Stimulated activated CD4-positive, alpha-beta T cell treated with anti-CD3 and anti-CD28 coated beads, Interleukin-4, amount 100 ng/mL, for 24 hours (primary cell): ENCODE measurements at regions not wholly inside any gene's neighbourhood (a gene's known extent, or its start where the extent isn't known, plus 50 kb on each side); places are given as distances from the start of the nearest gene placed in this dataset.

Experiments
- DNase-seq: peaks from one replicate; pipeline ENCODE4 v3.0.0-alpha.2; 2020

DNA sequence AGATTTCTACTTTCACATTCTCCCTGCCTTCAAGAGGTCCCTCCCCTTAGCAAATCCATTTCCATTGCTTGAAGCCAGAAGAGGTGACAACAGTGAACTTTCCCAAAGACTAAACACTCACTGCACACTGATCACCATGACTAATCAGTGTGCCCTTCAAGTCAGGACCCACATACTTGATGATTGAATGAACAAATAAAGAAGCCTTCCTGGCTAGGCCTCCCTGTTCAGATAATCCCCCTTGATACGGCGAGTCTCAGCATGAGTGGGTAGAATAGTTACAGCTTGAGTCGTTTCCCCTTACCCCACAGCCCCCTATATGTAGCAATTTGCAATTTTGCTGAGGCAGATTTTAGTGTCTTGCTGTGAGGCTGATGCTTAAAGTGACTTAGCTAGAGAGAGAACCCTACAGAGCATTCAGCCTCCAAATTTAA is 102.2 kb downstream of the UNC5CL start:
- no peak for DNase-seq

- no peak for DNase-seq
Measured at GRCh38 chr6:40933864-40934263, 105.2 kb downstream of the UNC5CL start.

- no peak for DNase-seq
Measured at GRCh38 chr6:40932953-40933352, 106.1 kb downstream of the UNC5CL start.

DNA sequence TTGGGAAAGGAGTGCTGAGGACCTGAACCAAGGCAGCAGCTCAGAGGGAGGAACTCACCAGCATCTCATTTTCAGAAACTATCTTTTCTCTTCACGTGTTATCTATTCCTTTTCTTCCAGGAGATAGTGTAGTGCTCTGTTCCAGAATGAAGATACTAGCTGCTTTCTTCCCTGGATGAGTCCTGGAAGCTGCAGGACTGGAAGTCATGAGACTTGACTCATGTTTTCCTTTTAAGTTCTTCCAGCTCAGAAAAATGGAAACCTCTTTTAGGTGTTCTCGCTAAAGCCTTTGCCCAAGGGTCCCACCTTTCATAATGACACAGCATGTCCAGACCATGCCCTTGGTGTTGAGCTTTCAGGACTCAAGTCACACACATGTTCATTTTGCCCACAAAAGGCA is 106.7 kb downstream of the UNC5CL start:
- no peak for DNase-seq

DNA sequence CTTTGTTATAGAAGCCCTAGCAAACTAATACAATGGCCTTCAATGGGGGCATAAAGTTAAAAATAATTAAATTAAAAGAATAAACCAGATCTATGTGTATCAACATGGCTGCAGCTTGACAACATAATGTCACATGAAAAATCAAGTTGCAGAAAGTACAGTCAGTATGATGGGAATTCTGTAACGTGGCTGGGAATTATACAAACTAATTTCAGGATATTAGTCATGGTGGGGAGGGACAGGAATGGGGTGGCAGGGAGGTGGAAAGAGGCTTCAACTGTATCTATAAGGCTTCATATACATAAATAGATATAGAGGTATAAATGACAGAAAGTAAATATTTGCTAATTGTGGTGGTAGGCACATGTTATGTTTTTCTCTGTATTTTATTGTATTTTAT is 107.1 kb downstream of the UNC5CL start:
- no peak for DNase-seq

DNA sequence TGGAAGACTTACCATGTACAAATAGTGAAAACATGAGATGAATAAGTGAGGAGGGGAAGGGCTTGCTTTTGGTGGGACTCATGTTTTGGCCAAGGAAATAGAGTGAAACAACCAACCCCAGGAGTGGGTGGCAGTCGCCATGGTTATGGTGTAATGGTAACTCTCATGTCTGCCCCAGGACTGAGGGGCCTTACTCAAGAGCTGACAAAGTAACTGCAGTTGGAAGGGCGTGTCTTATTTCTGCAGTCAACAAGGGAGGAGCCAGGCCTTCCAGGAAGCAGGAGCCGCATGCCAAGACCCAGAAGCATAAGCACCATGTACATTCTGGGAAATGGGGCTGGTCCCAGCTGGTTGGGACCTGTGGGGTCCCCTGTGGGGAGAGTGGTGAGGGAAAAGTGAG is 108.5 kb downstream of the UNC5CL start:
- no peak for DNase-seq

DNA sequence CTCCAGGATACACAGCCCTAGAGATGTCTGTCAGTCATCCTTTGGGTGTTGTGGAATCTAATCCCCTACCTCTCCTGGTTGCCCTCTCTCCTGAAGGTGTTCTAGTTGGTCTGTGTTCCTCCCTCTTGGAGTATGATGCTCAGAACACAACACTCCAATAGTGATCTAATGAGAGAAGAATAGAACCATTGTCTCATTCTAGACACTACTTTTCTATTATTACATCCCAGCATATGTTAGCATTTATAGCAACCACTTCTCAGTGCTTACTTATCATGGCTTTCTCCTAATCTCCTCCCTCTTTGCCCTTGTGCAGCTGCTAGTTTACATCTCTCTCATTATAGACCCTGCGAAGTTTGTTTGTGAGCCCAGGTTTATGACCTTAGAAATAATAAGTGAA is 109.0 kb downstream of the UNC5CL start:
- DNase-seq, result no peak

- DNase-seq, result no peak
Measured at GRCh38 chr6:40929176-40929575, 109.8 kb downstream of the UNC5CL start.

DNA sequence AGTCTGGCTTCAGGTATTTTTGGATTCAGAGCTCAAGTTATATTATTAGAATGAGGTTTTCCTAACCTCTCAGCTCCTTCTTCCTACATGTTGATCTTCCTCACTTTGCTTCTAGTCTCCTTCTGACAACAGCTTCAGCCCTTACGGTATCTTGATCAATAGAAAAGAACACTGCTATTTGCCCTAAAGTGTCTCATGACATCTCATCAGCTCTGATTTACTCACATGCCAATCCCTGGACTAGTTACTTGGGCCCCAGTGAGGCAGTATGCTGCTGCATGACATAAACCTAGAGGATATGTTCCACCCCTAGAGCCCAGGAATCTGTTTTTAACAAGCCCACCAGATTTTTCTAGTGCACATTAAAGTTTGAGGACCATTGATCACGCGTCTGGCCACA is 110.3 kb downstream of the UNC5CL start:
- no peak for DNase-seq

- no peak for DNase-seq
Measured at GRCh38 chr6:40928307-40928706, 110.7 kb downstream of the UNC5CL start.

DNA sequence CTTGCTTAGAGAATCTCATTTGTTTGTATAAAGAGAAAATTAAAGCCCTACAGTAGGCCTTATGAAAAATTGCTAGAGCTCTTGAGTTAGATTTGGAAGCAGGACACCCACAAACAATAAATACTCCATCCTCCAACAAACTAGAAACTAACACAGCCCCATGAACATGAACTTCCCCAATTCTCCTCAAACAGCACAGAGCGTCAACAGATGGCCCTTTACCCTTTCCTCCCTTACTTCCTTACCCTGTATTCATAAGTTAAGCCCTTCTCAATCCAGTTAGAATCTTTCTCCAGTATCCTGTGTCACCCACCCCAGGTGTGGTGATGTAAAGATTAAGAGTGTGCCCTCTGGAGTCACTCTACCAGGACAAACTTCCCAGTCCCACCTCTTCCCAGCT is 113.7 kb downstream of the UNC5CL start:
- DNase-seq, result no peak

DNA sequence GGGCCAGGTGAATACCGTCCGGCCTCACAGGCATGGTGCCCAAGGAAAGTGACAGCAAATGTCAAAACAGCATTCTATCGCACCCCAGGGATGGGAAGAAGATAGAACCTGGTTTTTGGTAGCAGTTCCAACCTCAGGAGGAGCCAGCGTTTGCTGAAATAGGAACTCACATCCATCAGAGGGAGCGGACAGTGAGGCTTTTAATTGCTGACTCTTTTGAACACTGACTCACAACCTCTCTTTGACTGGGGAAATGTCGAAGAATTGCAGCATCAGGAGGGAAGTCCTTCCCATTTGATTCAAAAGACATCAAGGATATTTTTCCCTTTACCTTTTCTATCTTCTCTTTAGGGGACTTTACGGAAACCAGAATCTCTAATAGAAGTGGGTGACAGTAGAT is 114.2 kb downstream of the UNC5CL start:
- no peak for DNase-seq

DNA sequence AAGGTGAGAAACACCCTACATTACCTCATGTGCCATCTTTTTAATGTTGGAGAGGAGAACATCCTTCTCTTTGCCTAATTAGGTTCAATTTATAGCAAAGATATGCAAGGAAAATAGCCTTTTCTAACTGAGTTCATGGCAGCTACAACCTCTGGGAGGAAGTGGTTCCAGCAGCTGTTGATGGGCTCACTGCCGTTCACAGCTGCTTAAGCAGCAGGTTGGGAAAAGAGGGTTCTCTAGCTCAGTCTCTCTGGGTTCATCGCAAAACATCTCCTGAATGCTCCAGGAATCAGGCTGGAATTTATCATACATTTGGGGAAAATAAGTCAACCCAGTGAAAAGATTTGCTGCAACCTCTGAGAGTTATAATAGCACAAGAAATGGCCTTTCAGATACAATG is 115.1 kb downstream of the UNC5CL start:
- no peak for DNase-seq

DNA sequence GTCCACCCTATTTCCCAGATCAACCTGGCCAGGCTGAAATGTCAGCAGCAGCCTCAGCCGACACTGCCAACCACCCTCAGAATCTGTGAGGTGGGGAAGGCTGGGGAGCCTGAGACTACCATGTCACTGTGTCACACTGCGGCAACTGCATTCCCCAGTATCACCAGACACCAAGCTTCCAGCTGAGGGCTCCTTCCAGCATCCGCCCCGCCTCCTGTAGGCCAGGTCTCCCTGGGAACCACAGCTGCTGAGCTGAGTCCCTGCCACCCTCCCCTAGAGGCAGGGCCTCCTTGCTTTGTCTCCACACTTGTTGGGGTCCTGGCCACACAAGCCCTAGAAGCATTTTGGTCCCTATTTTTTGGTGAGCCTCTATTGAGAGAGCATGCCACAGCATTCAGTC is 115.7 kb downstream of the UNC5CL start:
- DNase-seq, result no peak

DNA sequence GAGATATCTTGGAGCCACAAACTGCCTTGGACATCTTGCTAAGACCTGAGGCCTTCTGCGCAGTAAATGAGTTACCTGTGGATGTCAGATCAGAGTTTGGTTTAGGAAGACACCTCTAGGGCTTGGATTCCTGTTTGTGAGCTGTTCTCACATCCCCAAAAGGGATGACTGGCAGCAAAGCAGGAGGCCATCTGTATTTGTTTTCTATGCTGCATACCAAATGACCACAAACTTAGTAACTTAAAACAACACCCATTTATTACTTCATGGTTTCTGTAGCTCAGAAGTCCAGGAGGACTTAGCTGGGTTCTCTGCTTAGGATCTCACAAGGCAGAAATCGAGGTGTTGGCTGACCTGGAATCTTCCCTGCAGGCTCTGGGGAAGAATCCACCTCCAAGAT is 116.7 kb downstream of the UNC5CL start:
- no peak for DNase-seq

DNA sequence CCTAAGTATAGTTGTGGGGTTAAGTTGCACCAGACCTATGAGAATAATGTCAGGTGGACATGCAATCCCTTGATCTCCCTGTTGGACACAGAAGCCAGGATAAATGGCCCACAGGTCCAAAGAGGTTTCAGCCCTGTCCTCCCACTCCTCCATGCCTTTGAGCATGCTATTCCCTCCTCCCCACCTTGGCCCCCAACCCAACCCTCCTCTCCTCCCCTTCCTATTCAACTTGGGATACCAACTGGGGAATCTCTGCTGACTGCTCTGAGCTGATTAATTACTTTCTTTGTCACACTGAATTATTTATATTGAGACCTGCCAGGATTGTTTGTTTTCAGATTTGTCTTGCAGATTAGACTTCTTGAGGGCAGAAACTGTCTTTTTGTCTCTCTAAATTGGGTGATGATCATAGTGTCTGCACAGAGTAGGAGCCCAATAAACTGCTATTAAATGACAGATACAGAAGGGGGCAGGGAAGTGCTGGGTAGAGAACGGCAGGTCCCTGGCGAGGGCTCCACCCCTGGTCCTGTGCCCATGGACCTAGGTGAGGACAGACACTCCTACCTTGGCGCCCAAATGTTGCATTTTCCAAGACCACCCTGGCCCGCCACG is 120.9 kb downstream of the UNC5CL start:
- DNase-seq, result no peak

GRCh38 chr6:40917603-40918002 is 121.4 kb downstream of the UNC5CL start:
- DNase-seq, result no peak

DNA sequence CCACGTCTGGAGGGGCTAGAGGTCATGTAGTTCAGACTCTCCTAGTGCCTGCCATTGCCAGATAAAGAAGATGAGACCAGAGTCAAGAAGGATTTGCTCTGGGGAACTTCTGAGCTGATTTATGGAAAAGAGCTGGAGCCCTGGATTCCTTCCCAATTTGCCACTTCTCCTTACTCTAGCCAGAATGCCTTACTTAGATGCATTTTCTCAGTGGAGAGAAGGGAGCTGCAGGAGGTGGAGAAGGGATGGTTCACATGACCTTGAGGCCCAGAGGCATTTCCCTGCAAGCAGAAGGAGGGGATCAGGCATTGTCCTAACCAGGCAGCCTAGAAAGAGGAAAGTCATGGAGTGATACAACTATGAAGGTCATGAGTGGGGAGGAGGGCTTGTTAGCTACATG is 122.2 kb downstream of the UNC5CL start:
- no peak for DNase-seq

DNA sequence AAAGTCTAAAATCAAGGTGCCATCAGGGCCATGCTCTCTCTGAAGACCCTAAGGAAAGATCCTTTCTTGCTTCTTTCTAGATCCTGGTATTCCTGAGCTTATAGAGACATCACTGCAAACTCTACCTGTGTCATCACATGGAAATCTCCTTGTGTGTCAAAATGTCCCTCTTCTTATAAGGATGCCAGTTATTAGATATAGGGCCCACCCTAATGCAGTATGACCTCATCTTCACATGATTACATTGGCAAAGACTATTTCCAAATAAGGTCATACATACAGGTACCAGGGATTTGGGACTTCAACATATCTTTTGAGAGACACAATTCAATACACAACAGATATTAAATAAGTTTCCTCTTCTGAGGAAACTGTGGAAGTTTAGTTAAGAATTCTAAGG is 123.9 kb downstream of the UNC5CL start:
- DNase-seq, result no peak

DNA sequence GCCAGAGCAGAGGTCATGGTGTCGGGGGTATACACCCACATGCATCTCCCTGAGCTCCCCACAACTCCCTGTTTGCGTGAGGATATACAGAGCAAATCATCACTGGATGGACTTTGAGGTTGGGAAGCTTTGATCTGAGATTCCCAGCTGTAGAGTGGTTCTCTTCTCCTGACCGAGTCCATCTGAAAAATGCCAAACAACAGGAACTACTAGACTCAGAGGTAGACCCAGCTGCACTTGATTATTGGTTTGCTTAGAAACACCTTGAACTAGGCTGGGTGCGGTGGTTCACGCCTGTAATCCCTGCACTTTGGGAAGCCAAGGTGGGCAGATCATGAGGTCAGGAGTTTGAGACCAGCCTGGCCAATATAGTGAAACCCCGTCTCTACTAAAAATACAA is 125.0 kb downstream of the UNC5CL start:
- DNase-seq, result no peak

- peak; percentile 7 for DNase-seq
Measured at GRCh38 chr6:40912158-40912946, 126.7 kb downstream of the UNC5CL start.

DNA sequence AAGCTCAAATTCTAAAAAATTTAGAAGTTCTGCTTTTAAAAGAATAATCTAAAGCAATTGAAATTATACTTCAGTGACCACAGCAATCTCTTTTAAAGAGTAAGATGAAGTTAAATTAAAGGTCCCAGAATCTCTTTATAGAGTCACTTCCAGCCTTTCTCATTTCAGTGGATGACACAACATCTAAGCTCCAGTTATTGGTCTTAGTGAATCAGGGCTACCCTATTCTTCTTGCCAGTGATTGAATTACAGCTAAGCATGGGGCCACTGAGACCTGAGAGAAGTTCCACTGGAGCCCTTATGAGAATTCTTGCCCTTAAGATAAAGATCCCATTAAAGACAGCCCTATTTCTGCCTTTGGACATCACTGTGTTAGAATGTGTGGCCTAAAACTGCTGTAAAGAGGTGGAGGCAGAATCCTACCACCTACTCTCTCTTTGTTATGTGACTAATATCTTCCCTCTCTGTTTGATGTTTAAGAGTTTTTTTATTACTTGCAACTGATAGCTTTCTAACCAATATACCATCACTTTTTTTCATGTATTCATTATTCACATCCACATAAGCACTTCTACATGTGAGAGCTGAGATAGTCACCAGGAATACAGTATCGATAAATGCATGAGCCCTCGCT is 128.6 kb downstream of the UNC5CL start:
- no peak for DNase-seq

DNA sequence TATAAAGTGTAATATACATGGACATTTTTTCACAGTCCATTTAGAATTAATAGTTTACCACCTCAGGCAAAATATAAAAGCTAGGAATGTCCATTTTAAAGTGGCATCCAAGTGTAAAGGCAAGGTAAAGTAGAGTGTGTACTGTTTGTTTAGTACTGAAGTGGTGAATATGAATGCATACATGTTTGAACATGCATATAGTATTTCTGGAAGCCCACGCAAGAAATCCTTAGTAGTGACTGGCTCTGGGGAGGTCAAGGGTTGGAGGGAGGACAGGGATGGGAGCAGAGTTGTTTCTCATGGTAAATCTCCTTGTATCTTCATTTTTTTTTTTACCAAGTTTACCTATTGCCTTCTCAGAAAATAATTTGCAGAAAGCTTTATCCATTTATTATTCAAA is 129.2 kb downstream of the UNC5CL start:
- no peak for DNase-seq

DNA sequence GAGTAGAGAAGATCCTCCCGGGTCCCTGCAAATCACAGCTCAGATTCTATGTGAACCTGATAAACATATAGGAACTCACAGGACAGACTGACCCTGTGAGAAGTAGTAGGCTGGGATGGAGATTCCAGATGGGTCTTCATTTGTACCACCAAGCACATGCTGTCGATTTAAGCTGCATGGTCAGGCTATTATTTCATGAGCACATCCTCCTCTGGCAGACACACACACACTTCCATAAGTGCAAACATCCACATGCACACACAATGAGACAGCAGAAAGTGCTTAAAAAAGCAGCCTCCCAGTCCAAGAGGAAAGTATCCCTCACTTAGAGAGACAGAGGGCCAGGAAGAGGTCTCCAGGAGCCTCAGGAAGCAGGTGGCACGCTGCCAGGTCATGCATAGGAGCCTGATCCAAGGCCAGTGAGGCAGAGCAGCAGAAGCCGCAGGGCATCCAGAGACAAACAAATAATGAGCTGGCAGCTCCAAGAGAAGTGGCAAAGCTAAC is 131.8 kb downstream of the UNC5CL start:
- no peak for DNase-seq
